HT1080 (cell line): ENCODE measurements at regions not wholly inside any gene's neighbourhood (a gene's known extent, or its start where the extent isn't known, plus 50 kb on each side); places are given as distances from the start of the nearest gene placed in this dataset.

ENCODE experiments used
- DNase-seq: peaks from one replicate; pipeline ENCODE4 v3.0.0-alpha.2; 2015; ENCODE audit warnings: low read depth

- no peak for DNase-seq
Observed at GRCh38 chr13:70391678-70392077, 283.4 kb upstream of the KLHL1 start.

GRCh38 chr13:70390968-70391367 is 282.7 kb upstream of the KLHL1 start:
- DNase-seq: no peak

GRCh38 chr13:70390064-70390463 is 281.8 kb upstream of the KLHL1 start:
- DNase-seq: no peak

GRCh38 chr13:70388935-70389334 is 280.7 kb upstream of the KLHL1 start:
- DNase-seq: no peak

GRCh38 chr13:70386919-70387318 is 278.7 kb upstream of the KLHL1 start:
- no peak for DNase-seq

GRCh38 chr13:70385852-70386251 is 277.6 kb upstream of the KLHL1 start:
- DNase-seq: no peak

- no peak for DNase-seq
Observed at GRCh38 chr13:70384156-70384555, 275.9 kb upstream of the KLHL1 start.

- no peak for DNase-seq
Observed at GRCh38 chr13:70380809-70381208, 272.6 kb upstream of the KLHL1 start.

GRCh38 chr13:70375718-70376117 is 267.5 kb upstream of the KLHL1 start:
- peak; percentile 2 for DNase-seq

- no peak for DNase-seq
Observed at GRCh38 chr13:70370924-70371323, 262.7 kb upstream of the KLHL1 start.

- no peak for DNase-seq
Observed at GRCh38 chr13:70366720-70367119, 258.5 kb upstream of the KLHL1 start.

GRCh38 chr13:70363991-70364390 is 255.7 kb upstream of the KLHL1 start:
- DNase-seq: no peak

- DNase-seq: no peak
Observed at GRCh38 chr13:70362820-70363570, 254.7 kb upstream of the KLHL1 start.

- no peak for DNase-seq
Observed at GRCh38 chr13:70357031-70357430, 248.8 kb upstream of the KLHL1 start.

GRCh38 chr13:70353096-70353495 is 244.8 kb upstream of the KLHL1 start:
- DNase-seq: no peak

GRCh38 chr13:70347947-70348620 is 239.8 kb upstream of the KLHL1 start:
- DNase-seq: no peak

GRCh38 chr13:70339738-70340137 is 231.5 kb upstream of the KLHL1 start:
- DNase-seq: peak; percentile 44

- DNase-seq: no peak
Observed at GRCh38 chr13:70338609-70339008, 230.4 kb upstream of the KLHL1 start.

GRCh38 chr13:70336866-70337265 is 228.6 kb upstream of the KLHL1 start:
- DNase-seq: no peak

- no peak for DNase-seq
Observed at GRCh38 chr13:70333752-70334151, 225.5 kb upstream of the KLHL1 start.

GRCh38 chr13:70330697-70331361 is 222.6 kb upstream of the KLHL1 start:
- no peak for DNase-seq

- DNase-seq: no peak
Observed at GRCh38 chr13:70324519-70324918, 216.3 kb upstream of the KLHL1 start.

- no peak for DNase-seq
Observed at GRCh38 chr13:70311191-70311590, 202.9 kb upstream of the KLHL1 start.
